H1 (cell line): ENCODE measurements at regions not wholly inside any gene's neighbourhood (a gene's known extent, or its start where the extent isn't known, plus 50 kb on each side); places are given as distances from the start of the nearest gene placed in this dataset.

Experiments used
- CTCF ChIP-seq, 3 experiments: IDR thresholded peaks; 1 replicate in 2 of 3; 2 replicates in 1 of 3; pipeline versions ENCODE4 v1.5.1 to v1.6.1; 2011; ENCODE audit warnings: low read length in 3 of 3, mild to moderate bottlenecking in 3 of 3, inconsistent platforms in 2 of 3, low read depth in 1 of 3, moderate library complexity in 1 of 3; ENCODE audit not compliant: insufficient read depth in 1 of 3; ENCODE audit errors: control extremely low read depth in 1 of 3
- EZH2 ChIP-seq: fragments of 200-600 bp; sonication (generic); IDR thresholded peaks from 2 replicates; pipeline ENCODE4 v1.7.1; 2012; ENCODE audit warnings: low read depth, mild to moderate bottlenecking, moderate library complexity, low read length, inconsistent platforms; ENCODE audit not compliant: severe bottlenecking
- HDAC2 ChIP-seq, 2 experiments: fragments of 300-600 bp in 1 of 2; sonication (generic) in 1 of 2; IDR thresholded peaks; 2 replicates each; pipeline ENCODE4 v1.6.1; 2011 to 2012; ENCODE audit warnings: low read depth in 2 of 2, low read length in 2 of 2, mild to moderate bottlenecking in 2 of 2, moderate library complexity in 2 of 2, borderline replicate concordance in 1 of 2, inconsistent platforms in 1 of 2
- SP2 ChIP-seq: IDR thresholded peaks from 2 replicates; pipeline ENCODE4 v1.6.1; 2012; ENCODE audit warnings: mild to moderate bottlenecking, low read length, inconsistent platforms

GRCh38 chr9:111179577-111179976 is 141.3 kb upstream of the LPAR1 start:
- TF ChIP-seq SP2 (no peak), HDAC2 (IDR thresholded peaks at IDR 0.05; ENCODE audit: borderline replicate concordance in 1 of 2, low read depth in 2 of 2, low read length in 2 of 2) (no peak), CTCF (IDR thresholded peaks at IDR 0.05; ENCODE audit: control extremely low read depth in 1 of 3, insufficient read depth in 1 of 3, low read depth in 1 of 3, low read length in 3 of 3) (no peak), EZH2 (no peak)
